Lower leg skin (tissue), 4 donors: ENCODE measurements at regions not wholly inside any gene's neighbourhood (a gene's known extent, or its start where the extent isn't known, plus 50 kb on each side); places are given as distances from the start of the nearest gene placed in this dataset.
"Not testable (repeated sequence)": the region's sequence is repeated elsewhere in the genome, so short reads cannot be mapped to it uniquely, and the experiment has no call there.

Experiments used
- DNase-seq, 2 donors: peaks; one replicate each; pipeline ENCODE4 v3.0.0-alpha.2; 2019; ENCODE audit warnings: low spot score in 2 of 2
- H3K4me3 ChIP-seq: fragments of 200-600 bp; sonication (generic); 2 replicates; pipeline ENCODE4 v1.5.1; 2017; ENCODE audit warnings: mild to moderate bottlenecking, low read depth; ENCODE audit not compliant: poor library complexity, severe bottlenecking
- POLR2A ChIP-seq, 2 donors: fragments of 450-650 bp; IDR thresholded peaks; one replicate each; pipeline ENCODE4 v1.6.1; 2016 to 2017; ENCODE audit warnings: antibody characterized with exemption in 2 of 2, mild to moderate bottlenecking in 1 of 2, moderate library complexity in 1 of 2
- WGBS, 2 donors: methylation state at CpG; one replicate each; pipeline ENCODE4 v1.1.5; 2018; 5-methylcytosine and 5-hydroxymethylcytosine counted together
- intact Hi-C: fragments of 100-400 bp; cut with DNase I; formaldehyde crosslinking; loops from one replicate; pipeline ENCODE4 v1.15.0; 2023; ENCODE audit warnings: low total_unique reads
- TF ChIP-seq, protein P1 (sequence below), 3 donors: fragments of 450-650 bp; IDR thresholded peaks; one replicate each; pipeline ENCODE4 v1.5.1; 2016; ENCODE audit warnings: antibody characterized with exemption in 3 of 3, mild to moderate bottlenecking in 3 of 3, moderate library complexity in 2 of 3

DNA sequence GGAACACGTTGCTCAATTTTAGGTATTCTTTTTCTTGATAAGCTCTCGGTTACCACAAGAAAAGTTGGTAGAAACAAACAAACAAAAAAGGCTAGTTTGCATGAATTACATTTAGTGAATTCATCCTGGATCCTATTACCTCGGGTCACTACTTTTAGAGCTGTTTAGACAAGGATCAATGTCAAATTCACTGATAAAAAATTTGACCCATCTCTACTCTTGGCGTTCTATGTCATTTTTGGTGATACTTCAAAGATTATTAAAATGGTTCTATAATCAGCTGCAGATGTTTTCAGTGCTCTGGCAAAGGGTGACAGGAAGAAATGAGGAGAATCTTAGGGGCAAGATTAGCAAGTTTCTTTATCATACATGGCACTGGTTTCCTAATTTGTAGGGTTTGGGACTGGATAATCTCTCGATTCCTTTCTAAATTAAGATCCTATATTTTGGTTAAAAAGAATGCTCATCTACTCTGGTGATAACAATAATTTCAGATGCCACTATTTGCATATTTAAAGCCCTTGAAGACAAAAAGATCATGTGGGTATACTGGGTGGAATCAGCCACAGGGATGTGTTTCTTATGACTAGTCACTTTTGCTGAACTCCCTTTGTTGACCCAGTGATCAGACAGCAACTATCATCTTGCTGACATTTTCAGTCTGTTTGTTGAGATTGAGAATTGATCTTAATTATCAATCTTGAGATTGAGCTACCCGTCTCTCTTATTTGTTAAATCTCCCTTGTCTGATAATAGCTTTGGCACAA is 442.9 kb downstream of the AASDHPPT start:
- intact Hi-C loops = no loop called here
- WGBS, 2 donors = 76 to 80% methylated on average over 6 of the region's 6 CpGs
- no peak overlapping the region for H3K4me3 ChIP-seq
- TF ChIP-seq POLR2A (IDR thresholded peaks at IDR 0.05) = no peak
- TF ChIP-seq, protein P1, sequence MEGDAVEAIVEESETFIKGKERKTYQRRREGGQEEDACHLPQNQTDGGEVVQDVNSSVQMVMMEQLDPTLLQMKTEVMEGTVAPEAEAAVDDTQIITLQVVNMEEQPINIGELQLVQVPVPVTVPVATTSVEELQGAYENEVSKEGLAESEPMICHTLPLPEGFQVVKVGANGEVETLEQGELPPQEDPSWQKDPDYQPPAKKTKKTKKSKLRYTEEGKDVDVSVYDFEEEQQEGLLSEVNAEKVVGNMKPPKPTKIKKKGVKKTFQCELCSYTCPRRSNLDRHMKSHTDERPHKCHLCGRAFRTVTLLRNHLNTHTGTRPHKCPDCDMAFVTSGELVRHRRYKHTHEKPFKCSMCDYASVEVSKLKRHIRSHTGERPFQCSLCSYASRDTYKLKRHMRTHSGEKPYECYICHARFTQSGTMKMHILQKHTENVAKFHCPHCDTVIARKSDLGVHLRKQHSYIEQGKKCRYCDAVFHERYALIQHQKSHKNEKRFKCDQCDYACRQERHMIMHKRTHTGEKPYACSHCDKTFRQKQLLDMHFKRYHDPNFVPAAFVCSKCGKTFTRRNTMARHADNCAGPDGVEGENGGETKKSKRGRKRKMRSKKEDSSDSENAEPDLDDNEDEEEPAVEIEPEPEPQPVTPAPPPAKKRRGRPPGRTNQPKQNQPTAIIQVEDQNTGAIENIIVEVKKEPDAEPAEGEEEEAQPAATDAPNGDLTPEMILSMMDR (IDR thresholded peaks at IDR 0.05) = no peak
- DNase-seq = no peak

DNA sequence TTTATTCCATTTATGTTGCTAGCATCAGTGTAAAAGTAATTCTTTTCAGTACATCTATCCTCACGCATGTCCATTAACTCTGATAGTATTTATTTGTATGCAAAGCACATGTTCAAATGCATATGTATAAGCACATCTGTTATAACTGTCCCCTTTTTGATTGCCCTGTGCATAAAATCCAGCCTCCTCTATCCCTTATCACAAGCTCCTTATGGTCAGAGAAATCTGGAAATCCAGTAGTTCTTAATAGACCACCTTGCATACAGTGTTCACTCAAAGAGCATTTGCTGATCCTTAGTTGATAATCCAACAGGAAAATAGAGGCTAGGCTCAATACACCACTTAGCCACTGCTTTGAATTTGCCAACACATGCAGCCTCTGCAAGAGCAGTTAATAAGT is 443.5 kb downstream of the AASDHPPT start:
- no peak overlapping the region for H3K4me3 ChIP-seq
- WGBS, 2 donors = 95 to 97% methylated on average over 1 of the region's 1 CpG
- no peak for TF ChIP-seq POLR2A (IDR thresholded peaks at IDR 0.05)
- TF ChIP-seq, protein P1 (IDR thresholded peaks at IDR 0.05) = no peak
- intact Hi-C loops = no loop called here
- DNase-seq = no peak

DNA sequence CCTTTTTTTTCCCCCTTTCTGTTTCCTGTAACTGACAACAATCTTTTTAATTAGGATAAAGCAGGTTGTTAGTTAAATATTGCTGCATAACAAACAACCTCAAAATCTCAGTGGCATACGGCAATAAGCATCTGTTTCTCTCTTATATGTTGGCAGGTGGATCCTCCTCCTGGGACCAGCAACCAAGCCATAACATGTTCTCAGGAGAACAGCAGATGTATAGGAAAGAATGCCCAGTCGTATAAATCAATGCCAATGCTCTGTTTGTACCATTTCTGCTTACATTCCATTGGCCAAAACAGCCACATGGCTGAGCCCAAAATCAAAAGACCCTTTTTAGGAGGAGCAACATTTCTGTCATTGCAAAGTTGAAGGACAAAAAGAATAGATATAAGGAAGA is 445.7 kb downstream of the AASDHPPT start:
- intact Hi-C loops = no loop called here
- DNase-seq = no peak
- H3K4me3 ChIP-seq = no peak overlapping the region
- no peak for TF ChIP-seq POLR2A (IDR thresholded peaks at IDR 0.05)
- TF ChIP-seq, protein P1 (IDR thresholded peaks at IDR 0.05) = no peak
- 49 to 54% methylated on average over 2 of the region's 2 CpGs for WGBS, 2 donors

DNA sequence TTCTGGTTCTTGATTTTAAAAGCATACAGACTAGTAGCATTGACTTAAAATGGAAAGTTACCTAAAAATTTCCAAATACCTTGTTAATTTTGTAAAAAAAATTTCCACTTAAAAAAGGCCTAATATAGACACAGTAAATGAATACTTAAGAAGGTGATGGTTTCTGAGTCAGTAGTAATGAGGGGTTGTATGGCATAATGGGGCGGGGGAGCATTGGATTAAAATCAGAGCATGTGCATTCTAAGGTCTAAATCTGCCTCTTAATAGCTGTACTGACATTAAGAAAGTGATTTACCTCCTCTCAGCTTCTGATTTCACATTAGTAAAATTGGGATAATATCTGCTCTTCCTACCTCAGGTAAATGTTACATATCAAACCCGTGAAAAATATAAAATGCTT is 446.5 kb downstream of the AASDHPPT start:
- intact Hi-C loops = no loop called here
- WGBS, 2 donors = 89 to 91% methylated on average over 2 of the region's 2 CpGs
- no peak overlapping the region for H3K4me3 ChIP-seq
- no peak for DNase-seq
- TF ChIP-seq POLR2A (IDR thresholded peaks at IDR 0.05) = no peak
- TF ChIP-seq, protein P1 (IDR thresholded peaks at IDR 0.05) = no peak

DNA sequence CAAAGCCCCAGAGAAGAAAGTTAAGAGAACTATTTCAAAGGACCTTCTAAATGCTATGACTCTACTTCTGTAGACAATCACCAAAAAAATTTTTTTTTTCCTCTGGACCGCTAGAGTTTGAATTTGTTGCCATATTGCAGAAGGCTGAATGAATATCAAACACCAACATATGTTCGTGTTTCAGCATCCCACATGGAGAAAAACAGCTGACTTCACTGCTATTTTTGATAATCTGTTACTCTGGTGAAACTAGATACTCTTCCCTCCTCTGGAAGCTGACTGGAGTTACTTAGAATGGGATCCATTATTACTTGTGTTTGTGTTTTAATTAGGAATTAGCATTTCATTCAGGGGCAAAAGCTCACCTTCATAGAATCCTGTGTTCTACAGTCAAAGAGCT is 447.0 kb downstream of the AASDHPPT start:
- DNase-seq = no peak
- TF ChIP-seq, protein P1 (IDR thresholded peaks at IDR 0.05) = no peak
- TF ChIP-seq POLR2A (IDR thresholded peaks at IDR 0.05) = no peak
- H3K4me3 ChIP-seq = no peak overlapping the region
- WGBS, 2 donors = 45 to 51% methylated on average over 2 of the region's 2 CpGs
- intact Hi-C loops = no loop called here

DNA sequence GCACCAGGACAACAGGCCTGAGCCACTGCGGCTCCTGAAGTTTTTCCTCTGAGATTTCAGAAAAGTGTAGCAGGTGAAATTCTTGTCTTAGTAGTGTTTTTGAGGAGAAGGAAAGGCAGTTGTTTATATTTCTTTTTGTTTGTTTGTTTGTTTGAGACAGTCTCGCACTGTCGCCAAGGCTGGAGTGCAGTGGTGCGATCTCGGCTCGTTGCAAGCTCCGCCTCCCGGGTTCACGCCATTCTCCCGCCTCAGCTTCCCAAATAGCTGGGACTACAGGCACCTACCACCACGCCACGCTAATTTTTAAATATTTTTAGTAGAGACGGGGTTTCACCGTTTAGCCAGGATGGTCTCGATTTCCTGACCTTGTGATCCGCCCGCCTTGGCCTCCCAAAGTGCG is 454.2 kb downstream of the AASDHPPT start:
- 93 to 94% methylated on average over 18 of the region's 18 CpGs for WGBS, 2 donors
- intact Hi-C loops, DNase-seq: not testable (repeated sequence)

More for the DNA sequence above, 454.2 kb downstream of the AASDHPPT start:
- H3K4me3 ChIP-seq = not testable (repeated sequence)
